ENCODE measurements at regions not wholly inside any gene's neighbourhood (a gene's known extent, or its start where the extent isn't known, plus 50 kb on each side); places are given as distances from the start of the nearest gene placed in this dataset.

GRCh38 chr1:60222360-60223115 is 149.0 kb upstream of the C1orf87 start:
- intact Hi-C loops (cut with DNase I; ENCODE audit: low total_unique reads), result no loop called here
- no peaks in the 10 kb centered on the region for H3K9me3 ChIP-seq
- H3K27me3 ChIP-seq, result no peaks in the 10 kb centered on the region
- H3K27ac ChIP-seq, result no peak overlapping the region
- no peak overlapping the region for H3K4me3 ChIP-seq
- TF ChIP-seq, protein P1, sequence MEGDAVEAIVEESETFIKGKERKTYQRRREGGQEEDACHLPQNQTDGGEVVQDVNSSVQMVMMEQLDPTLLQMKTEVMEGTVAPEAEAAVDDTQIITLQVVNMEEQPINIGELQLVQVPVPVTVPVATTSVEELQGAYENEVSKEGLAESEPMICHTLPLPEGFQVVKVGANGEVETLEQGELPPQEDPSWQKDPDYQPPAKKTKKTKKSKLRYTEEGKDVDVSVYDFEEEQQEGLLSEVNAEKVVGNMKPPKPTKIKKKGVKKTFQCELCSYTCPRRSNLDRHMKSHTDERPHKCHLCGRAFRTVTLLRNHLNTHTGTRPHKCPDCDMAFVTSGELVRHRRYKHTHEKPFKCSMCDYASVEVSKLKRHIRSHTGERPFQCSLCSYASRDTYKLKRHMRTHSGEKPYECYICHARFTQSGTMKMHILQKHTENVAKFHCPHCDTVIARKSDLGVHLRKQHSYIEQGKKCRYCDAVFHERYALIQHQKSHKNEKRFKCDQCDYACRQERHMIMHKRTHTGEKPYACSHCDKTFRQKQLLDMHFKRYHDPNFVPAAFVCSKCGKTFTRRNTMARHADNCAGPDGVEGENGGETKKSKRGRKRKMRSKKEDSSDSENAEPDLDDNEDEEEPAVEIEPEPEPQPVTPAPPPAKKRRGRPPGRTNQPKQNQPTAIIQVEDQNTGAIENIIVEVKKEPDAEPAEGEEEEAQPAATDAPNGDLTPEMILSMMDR (IDR thresholded peaks at IDR 0.05), result no peak
- TF ChIP-seq POLR2AphosphoS5 (IDR thresholded peaks at IDR 0.05) (no peak), POLR2A (IDR thresholded peaks at IDR 0.05) (no peak)
- no peaks in the 10 kb centered on the region for H3K4me1 ChIP-seq
- H3K36me3 ChIP-seq, result no peaks in the 10 kb centered on the region
- DNase-seq (ENCODE audit: low spot score in 2 of 2), result no peak

DNA sequence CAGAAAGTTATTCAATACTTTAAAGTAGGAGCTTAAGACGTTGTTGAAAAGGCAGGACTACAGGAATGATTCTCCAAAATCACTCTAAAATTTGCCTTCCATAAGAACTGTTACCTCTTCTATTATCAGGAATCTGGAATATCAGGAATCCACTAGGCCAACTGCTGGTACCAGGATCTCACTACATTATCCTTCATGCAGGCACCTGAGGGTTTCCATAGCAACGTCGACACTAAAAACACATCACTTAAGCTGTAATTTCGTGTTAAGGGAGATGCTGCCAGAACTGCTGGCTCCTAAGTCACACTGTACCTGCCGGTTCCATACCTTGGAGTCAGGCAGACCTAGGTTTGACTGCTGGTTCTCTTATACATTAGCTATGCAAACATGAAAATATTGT is 139.7 kb upstream of the C1orf87 start:
- H3K27ac ChIP-seq, result no peak overlapping the region
- DNase-seq (ENCODE audit: low spot score in 2 of 2), result no peak
- no peaks in the 10 kb centered on the region for H3K36me3 ChIP-seq
- H3K27me3 ChIP-seq, result no peaks in the 10 kb centered on the region
- TF ChIP-seq, protein P1 (IDR thresholded peaks at IDR 0.05), result no peak
- no peak for TF ChIP-seq POLR2A (IDR thresholded peaks at IDR 0.05)
- no peaks in the 10 kb centered on the region for H3K4me1 ChIP-seq
- intact Hi-C loops (cut with DNase I; ENCODE audit: low total_unique reads), result no loop called here
- no peak overlapping the region for H3K4me3 ChIP-seq
- H3K9me3 ChIP-seq, result no peaks in the 10 kb centered on the region

DNA sequence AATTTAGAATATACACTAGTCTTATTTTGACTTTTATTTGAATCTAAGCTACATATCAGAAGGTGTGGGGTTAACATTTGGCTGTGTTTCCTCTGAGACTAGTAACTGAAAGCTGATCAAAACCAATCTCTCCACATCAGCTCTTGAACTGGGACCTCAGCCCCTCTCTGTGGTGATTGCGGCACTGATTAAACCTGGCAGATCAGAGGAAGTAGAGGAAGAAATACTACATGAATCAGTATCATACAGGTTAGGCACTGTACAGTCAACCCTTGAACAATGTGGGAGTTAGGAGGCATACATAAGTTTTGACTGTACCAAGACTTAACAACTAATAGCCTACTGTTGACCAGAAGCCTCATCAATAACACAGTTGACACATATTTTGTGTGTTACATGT is 122.5 kb upstream of the C1orf87 start:
- intact Hi-C loops (cut with DNase I; ENCODE audit: low total_unique reads), result no loop called here
- no peaks in the 10 kb centered on the region for H3K9me3 ChIP-seq
- no peak for DNase-seq (ENCODE audit: low spot score in 2 of 2)
- H3K36me3 ChIP-seq, result no peaks in the 10 kb centered on the region
- no peak overlapping the region for H3K4me3 ChIP-seq
- H3K27me3 ChIP-seq, result no peaks in the 10 kb centered on the region
- H3K27ac ChIP-seq, result no peak overlapping the region
- no peaks in the 10 kb centered on the region for H3K4me1 ChIP-seq
- no peak for TF ChIP-seq POLR2A (IDR thresholded peaks at IDR 0.05)
- no peak for TF ChIP-seq POLR2AphosphoS5 (IDR thresholded peaks at IDR 0.05)
- TF ChIP-seq, protein P1 (IDR thresholded peaks at IDR 0.05), result no peak

DNA sequence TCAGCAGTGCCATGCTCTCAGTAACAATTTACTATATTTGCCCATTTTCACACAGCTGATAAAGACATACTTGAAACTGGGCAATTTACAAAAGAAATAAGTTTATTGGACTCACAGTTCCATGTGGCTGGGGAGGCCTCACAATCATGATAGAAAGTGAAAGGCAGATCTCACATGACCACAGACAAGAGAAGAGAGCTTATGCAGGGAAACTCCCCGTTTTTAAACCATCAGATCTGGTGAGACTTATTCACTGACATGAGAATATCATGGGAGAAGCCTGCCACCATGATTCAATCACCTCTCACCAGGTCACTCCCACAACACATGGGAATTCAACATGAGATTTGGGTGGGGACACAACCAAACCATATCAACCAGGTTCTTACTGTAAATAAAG is 112.1 kb upstream of the C1orf87 start:
- Histone ChIP-seq H3K27me3 (no peaks in the 10 kb centered on the region), H3K27ac (no peak overlapping the region), H3K4me3 (no peak overlapping the region), H3K36me3 (no peaks in the 10 kb centered on the region), H3K9me3 (peaks cover 9 to 52% of the 10 kb centered on the region in 2 donors), H3K4me1 (no peaks in the 10 kb centered on the region)
- no peak for TF ChIP-seq POLR2A (IDR thresholded peaks at IDR 0.05)
- TF ChIP-seq, protein P1 (IDR thresholded peaks at IDR 0.05), result no peak
- TF ChIP-seq POLR2AphosphoS5 (IDR thresholded peaks at IDR 0.05), result no peak
- DNase-seq (ENCODE audit: low spot score in 2 of 2), result no peak
- intact Hi-C loops (cut with DNase I; ENCODE audit: low total_unique reads), result no loop called here

DNA sequence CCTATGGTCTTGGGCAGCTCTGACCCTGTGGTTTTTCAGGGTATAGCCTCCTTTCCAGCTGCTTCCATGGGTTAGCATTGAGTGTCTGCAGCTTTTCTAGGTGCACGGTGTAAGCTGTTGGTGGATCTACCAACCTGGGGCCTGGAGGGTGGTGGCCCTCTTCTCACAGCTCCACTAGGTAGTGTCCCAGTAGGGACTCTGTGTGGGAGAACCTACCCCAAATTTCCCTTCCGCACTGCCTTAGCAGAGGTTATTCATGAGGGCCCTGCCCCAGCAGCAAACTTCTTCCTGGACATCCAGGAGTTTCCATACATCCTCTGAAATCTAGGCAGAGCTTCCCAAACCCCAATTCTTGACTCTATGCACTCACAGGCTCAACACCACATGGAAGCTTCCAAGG is 111.0 kb upstream of the C1orf87 start:
- no peak for DNase-seq (ENCODE audit: low spot score in 2 of 2)
- no peaks in the 10 kb centered on the region for H3K36me3 ChIP-seq
- no peak overlapping the region for H3K27ac ChIP-seq
- peaks cover 6 to 52% of the 10 kb centered on the region in 2 donors for H3K9me3 ChIP-seq
- intact Hi-C loops (cut with DNase I; ENCODE audit: low total_unique reads), result no loop called here
- TF ChIP-seq POLR2A (IDR thresholded peaks at IDR 0.05), result no peak
- TF ChIP-seq, protein P1 (IDR thresholded peaks at IDR 0.05), result no peak
- no peak for TF ChIP-seq POLR2AphosphoS5 (IDR thresholded peaks at IDR 0.05)
- no peaks in the 10 kb centered on the region for H3K27me3 ChIP-seq
- H3K4me3 ChIP-seq, result no peak overlapping the region
- no peaks in the 10 kb centered on the region for H3K4me1 ChIP-seq

All from breast epithelium (tissue), 4 donors.